ENCODE measurements at regions not wholly inside any gene's neighbourhood (a gene's known extent, or its start where the extent isn't known, plus 50 kb on each side); places are given as distances from the start of the nearest gene placed in this dataset.
"Not testable (repeated sequence)": the region's sequence is repeated elsewhere in the genome, so short reads cannot be mapped to it uniquely, and the experiment has no call there.

DNA sequence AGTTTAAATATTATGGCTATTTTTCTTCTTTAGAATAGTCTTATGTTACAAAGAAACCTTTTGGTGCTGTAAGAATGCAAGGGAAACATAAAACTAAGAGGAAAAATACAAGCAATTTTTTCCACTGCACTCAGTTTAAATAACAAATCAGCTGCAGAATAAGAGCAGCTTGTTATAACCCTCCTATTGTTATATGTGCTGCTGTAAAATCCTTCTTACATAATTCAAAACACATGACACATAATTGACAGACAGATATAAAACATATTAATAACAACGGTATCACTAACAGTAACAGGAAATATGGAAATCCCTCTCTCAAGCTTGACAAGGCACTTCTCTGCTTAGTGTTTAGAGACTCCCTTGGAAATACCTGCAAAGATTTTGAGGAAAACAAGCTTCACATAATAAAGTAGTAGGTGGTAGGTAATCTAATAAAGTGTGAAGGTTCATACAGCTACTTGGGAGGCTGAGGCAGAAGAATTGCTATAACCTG, 385.3 kb upstream of the HS3ST1 start:
- ChIA-PET CTCF (no interaction called here), POLR2A (ENCODE audit: unreplicated experiment) (no interaction called here)
- Histone ChIP-seq H2AFZ (ENCODE audit: low read length) (no peak overlapping the region), H3F3A (ENCODE audit: low read length, unreplicated experiment) (no peaks in the 10 kb centered on the region), H3K4me1 (ENCODE audit: insufficient read depth, low read length) (no peaks in the 10 kb centered on the region), H4K20me1 (ENCODE audit: low read length) (no peaks in the 10 kb centered on the region), H3K9me2 (replicated peaks; ENCODE audit: low read length) (no peaks in the 10 kb centered on the region), H3K27me3 (ENCODE audit: low read length) (peaks cover 13% of the 10 kb centered on the region; the same call in 1 of the 2 replicates), H3K4me2 (ENCODE audit: low read length) (no peak overlapping the region), H3K36me3 (ENCODE audit: low read depth, low read length) (no peaks in the 10 kb centered on the region), H3K9me3 (ENCODE audit: low read length) (no peaks in the 10 kb centered on the region), H3K79me2 (ENCODE audit: low read length) (no peaks in the 10 kb centered on the region), H3K9ac (ENCODE audit: low read length) (no peak overlapping the region), H3K4me3 (ENCODE audit: low read length) (no peak overlapping the region), H3K27ac (ENCODE audit: low read length) (no peak overlapping the region)
- intact Hi-C loops (cut with micrococcal nuclease) = no loop called here
- ATAC-seq (no peak), DNase-seq (no peak)
- BruUV-seq (replicated peaks) = no TSS peak
- no peak for TF ChIP-seq CTCF (conservative IDR thresholded peaks at IDR 0.05; ENCODE audit: low read depth, low read length)
- no peak for TF ChIP-seq EZH2phosphoT487 (IDR thresholded peaks at IDR 0.05; ENCODE audit: borderline replicate concordance, low read length)
- no peak for TF ChIP-seq EZH2 (IDR thresholded peaks at IDR 0.05; ENCODE audit: low read length, unreplicated experiment)

GRCh38 chr4:11811521-11811920, 382.8 kb upstream of the HS3ST1 start:
- H2AFZ ChIP-seq (ENCODE audit: low read length); H3F3A ChIP-seq (ENCODE audit: low read length, unreplicated experiment); H3K4me3 ChIP-seq (ENCODE audit: low read length); H3K4me1 ChIP-seq (ENCODE audit: insufficient read depth, low read length); H4K20me1 ChIP-seq (ENCODE audit: low read length); H3K4me2 ChIP-seq (ENCODE audit: low read length); POLR2A ChIA-PET (ENCODE audit: unreplicated experiment); H3K79me2 ChIP-seq (ENCODE audit: low read length); H3K9ac ChIP-seq (ENCODE audit: low read length); BruUV-seq (replicated peaks); H3K9me2 ChIP-seq (replicated peaks; ENCODE audit: low read length); CTCF ChIA-PET; H3K36me3 ChIP-seq (ENCODE audit: low read depth, low read length); intact Hi-C loops (cut with micrococcal nuclease); H3K27ac ChIP-seq (ENCODE audit: low read length); DNase-seq; ATAC-seq; H3K9me3 ChIP-seq (ENCODE audit: low read length): not testable (repeated sequence)
- H3K27me3 ChIP-seq (ENCODE audit: low read length) = peaks cover 13% of the 10 kb centered on the region; the same call in 1 of the 2 replicates

GRCh38 chr4:11805842-11806241, 377.1 kb upstream of the HS3ST1 start:
- Histone ChIP-seq H3K4me1 (ENCODE audit: insufficient read depth, low read length) (no peaks in the 10 kb centered on the region), H4K20me1 (ENCODE audit: low read length) (no peaks in the 10 kb centered on the region), H3K36me3 (ENCODE audit: low read depth, low read length) (no peaks in the 10 kb centered on the region), H3K79me2 (ENCODE audit: low read length) (no peaks in the 10 kb centered on the region), H3K9me3 (ENCODE audit: low read length) (no peaks in the 10 kb centered on the region), H3K27me3 (ENCODE audit: low read length) (no peaks in the 10 kb centered on the region), H3F3A (ENCODE audit: low read length, unreplicated experiment) (no peaks in the 10 kb centered on the region), H3K27ac (ENCODE audit: low read length) (no peak overlapping the region), H3K4me3 (ENCODE audit: low read length) (no peak overlapping the region), H2AFZ (ENCODE audit: low read length) (no peak overlapping the region), H3K9me2 (replicated peaks; ENCODE audit: low read length) (no peaks in the 10 kb centered on the region), H3K4me2 (ENCODE audit: low read length) (no peak overlapping the region), H3K9ac (ENCODE audit: low read length) (no peak overlapping the region)
- TF ChIP-seq EZH2 (IDR thresholded peaks at IDR 0.05; ENCODE audit: low read length, unreplicated experiment) (no peak), CTCF (conservative IDR thresholded peaks at IDR 0.05; ENCODE audit: low read depth, low read length) (peak; percentile 61)
- BruUV-seq (replicated peaks) = no TSS peak
- intact Hi-C loops (cut with micrococcal nuclease) = loop anchor here (5.0 kb wide), 1 partner anchor 826 kb away; no protein-coding TSS in a partner anchor
- DNase-seq = peak; percentile 37
- CTCF ChIA-PET = no interaction called here
- POLR2A ChIA-PET (ENCODE audit: unreplicated experiment) = no interaction called here
- ATAC-seq = peak; percentile 76

Data from PC-3 (cell line).